Stimulated activated CD4-positive, alpha-beta T cell treated with anti-CD3 and anti-CD28 coated beads, Interleukin-4, amount 100 ng/mL, for 1 hour (primary cell): ENCODE measurements at regions not wholly inside any gene's neighbourhood (a gene's known extent, or its start where the extent isn't known, plus 50 kb on each side); places are given as distances from the start of the nearest gene placed in this dataset.
"Not testable (repeated sequence)": the region's sequence is repeated elsewhere in the genome, so short reads cannot be mapped to it uniquely, and the experiment has no call there.

Experiments
- DNase-seq: peaks from one replicate; pipeline ENCODE4 v3.0.0-alpha.2; 2020

- no peak for DNase-seq
Measured at GRCh38 chr7:121560267-121560990, 164.3 kb upstream of the FAM3C start.

- DNase-seq = no peak
Measured at GRCh38 chr7:121558288-121558687, 162.2 kb upstream of the FAM3C start.

- DNase-seq = no peak
Measured at GRCh38 chr7:121557034-121557892, 161.2 kb upstream of the FAM3C start.

GRCh38 chr7:121555558-121555957, 159.4 kb upstream of the FAM3C start:
- no peak for DNase-seq

- no peak for DNase-seq
Measured at GRCh38 chr7:121547544-121548092, 151.5 kb upstream of the FAM3C start.

GRCh38 chr7:121546632-121547543, 150.8 kb upstream of the FAM3C start:
- DNase-seq = no peak

GRCh38 chr7:121545418-121545817, 149.3 kb upstream of the FAM3C start:
- no peak for DNase-seq

- DNase-seq = no peak
Measured at GRCh38 chr7:121544726-121545125, 148.6 kb upstream of the FAM3C start.

GRCh38 chr7:121544238-121544637, 148.1 kb upstream of the FAM3C start:
- no peak for DNase-seq

- DNase-seq = no peak
Measured at GRCh38 chr7:121541457-121541856, 145.3 kb upstream of the FAM3C start.

GRCh38 chr7:121540138-121540537, 144.0 kb upstream of the FAM3C start:
- DNase-seq = no peak

- DNase-seq = no peak
Measured at GRCh38 chr7:121537031-121537430, 140.9 kb upstream of the FAM3C start.

- no peak for DNase-seq
Measured at GRCh38 chr7:121531175-121532070, 135.3 kb upstream of the FAM3C start.

GRCh38 chr7:121530227-121531174, 134.4 kb upstream of the FAM3C start:
- peak; percentile 5 for DNase-seq

GRCh38 chr7:121529003-121529402, 132.9 kb upstream of the FAM3C start:
- no peak for DNase-seq

- DNase-seq = not testable (repeated sequence)
Measured at GRCh38 chr7:121526210-121526609, 130.1 kb upstream of the FAM3C start.

GRCh38 chr7:121525155-121525819, 129.2 kb upstream of the FAM3C start:
- no peak for DNase-seq

GRCh38 chr7:121521711-121522400, 125.7 kb upstream of the FAM3C start:
- DNase-seq = no peak

- no peak for DNase-seq
Measured at GRCh38 chr7:121520911-121521310, 124.8 kb upstream of the FAM3C start.
